ENCODE measurements at regions not wholly inside any gene's neighbourhood (a gene's known extent, or its start where the extent isn't known, plus 50 kb on each side); places are given as distances from the start of the nearest gene placed in this dataset.

DNA sequence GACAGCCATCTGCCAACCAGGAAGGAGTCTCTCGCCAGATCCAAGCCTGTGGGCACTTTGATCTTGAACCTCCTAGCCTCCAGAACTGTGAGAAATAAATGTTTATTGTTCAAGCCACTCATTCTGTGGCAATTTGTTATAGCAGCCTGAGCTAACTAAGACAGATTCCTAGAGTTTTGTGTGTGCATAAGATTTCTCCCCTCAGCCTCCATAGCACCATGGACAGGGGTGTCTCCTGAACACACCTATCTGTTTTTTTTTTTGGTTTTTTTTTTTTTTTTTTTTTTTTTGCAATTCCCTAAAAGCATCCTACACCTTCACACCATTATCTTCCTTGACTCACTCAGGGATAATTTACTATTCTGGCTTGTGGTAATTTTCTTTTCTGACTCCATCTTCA lies 768.5 kb downstream of the NR2F2 start:
- DNase-seq: no peak

DNA sequence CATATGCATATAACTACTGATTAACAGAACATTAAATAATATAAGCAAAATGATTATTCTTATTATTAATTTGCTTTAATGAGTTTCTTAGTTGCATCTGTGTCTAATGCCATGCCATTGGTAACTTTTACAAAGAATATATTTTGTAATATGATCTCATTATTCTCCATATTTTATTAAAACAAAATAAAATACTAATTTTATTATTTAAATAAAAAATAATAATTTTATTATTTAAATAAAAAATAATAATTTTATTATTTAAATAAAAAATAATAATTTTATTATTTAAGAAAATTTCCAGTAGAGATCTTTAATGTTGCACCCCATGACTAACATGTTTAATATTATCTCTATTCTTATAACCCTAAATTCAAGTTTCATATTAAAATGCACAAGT lies 771.1 kb downstream of the NR2F2 start:
- no peak for DNase-seq

DNA sequence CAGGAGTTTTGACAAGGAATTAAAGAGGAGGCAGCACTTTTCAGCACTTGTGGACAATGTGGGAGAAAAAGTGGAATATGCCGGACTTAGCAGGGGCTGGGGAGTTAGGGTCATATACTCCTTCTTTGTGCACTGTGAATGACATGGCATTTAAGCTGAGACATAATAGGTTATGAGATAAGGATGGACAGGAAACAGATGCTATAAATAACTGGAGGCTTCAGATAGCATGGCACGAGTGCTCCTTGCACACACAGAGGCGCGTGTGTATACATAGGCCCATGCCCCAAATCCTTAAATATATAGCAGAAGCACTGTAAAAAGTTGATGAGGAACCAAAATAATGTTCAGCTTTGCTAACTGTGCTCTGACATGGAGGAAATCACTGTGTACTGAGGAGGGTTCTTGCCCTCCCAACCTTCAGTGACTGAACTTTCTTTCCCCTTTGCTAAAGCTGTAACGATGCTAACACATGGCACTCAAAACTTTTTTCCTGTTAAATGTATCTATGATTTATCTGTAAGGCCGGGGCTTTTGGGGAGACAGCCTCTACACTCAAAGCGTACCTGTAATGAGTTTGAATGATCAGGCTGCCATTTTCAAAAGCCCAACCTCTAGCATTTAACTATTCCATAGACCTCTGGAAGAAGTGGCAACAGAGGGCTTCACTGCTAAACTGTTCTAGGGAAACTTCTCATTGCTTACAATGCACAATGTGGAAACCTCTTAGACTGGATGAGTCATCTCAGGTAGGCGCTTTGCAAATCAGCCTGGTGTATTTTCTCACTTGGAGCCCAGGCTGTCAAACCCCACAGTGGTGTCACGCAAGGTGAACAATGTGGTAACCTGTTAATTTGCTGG lies 784.6 kb downstream of the NR2F2 start:
- DNase-seq: no peak

DNA sequence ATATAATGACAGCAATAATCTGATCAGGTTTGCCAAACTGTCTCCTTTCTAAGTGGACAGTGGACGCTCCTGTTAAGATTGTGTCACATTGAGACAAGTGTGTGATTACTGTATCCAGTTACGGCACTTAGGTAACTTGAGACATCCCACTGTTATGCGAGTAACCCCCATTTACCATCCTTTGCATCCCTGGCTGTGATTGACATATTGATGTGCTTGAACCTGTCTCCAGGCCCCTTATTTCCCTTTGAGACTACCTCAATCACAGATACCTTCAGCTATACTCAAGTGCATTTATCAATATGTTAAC lies 785.2 kb downstream of the NR2F2 start:
- no peak for DNase-seq

DNA sequence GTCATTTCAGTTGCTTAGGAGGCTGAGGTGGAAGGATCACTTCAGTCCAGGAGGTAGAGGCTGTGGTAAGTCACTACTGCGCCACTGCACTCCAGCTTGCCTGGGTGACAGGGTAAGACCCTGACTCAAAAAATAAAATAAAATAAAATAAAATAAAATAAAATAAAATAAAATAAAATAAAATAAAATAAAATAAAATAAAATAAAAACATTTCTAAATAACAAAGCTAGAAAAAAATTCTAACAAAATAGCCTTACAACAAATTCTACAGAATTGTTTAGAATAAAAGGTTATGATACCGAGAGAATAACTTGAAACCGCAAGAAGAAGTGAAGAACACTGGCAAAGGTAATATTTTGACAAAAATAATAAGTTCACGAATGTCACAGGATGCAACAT lies 794.3 kb downstream of the NR2F2 start:
- DNase-seq: no peak

DNA sequence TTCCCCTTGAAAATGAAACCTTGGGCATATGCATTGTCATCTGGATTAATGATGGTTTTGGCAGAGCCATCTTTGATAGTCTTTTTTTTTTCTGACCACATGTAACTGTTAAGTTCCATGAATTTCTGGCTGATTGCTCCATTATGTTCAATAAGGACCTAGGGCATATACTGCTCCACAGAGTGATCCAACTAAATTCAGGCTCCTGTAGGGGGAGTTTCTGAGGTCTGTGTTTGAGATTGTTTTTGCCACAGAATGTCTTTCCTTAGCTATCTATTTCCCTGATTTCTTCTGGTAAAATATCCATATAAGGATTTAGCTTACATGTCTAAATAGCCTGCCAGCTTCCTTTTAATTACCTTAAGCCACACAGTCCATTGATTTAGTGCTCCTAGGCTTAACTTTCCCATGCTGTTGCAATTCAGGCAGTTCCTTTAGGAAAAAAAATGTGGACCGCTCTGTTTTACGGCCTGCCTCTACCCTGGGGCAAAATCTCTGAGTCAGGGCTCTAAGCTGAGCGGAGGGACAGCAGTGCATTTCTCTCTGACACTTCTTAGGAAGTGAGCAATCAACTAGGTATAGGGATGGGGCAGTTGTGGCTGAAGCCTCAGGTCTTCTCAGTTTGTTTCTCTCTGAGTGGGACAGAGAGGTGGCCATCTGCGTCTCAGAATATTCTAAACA lies 796.2 kb downstream of the NR2F2 start:
- no peak for DNase-seq

DNA sequence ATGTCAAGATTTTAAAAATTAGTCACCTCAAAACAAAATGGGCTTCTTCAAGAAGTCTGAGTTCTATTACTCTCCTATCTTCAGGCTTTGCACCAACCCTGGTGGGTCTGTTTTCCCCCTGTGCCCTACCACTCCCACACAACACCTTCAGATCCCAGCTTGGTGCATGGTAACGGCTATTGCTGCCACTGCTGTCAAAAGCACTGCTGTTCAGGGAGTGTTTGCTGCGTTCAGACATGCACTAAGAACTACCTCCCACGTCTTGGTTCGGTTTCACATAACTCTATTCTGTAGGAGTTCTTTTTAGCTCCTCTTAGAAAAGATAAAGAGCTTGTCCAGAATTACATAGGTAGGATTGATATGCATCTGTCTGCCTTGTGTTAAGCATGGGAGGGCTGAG lies 799.2 kb downstream of the NR2F2 start:
- DNase-seq: no peak

DNA sequence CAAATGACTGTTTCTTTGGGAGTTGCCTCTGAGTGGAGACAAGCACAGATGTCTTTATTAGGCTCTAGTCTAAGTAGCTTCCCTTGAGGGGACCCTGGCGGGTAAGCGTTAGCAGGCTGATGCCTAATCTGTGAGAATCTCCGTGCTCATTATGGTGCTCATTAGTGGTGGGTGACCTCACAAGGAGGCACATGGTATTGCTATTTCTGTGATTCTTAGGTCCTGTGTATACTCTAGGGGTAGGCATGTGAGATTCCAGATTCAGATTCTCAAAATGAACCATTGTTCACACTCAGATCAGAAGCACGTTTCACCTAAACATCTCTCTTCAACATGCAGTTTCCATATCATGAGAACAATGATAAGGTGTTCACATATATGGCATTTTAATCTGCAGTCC lies 809.7 kb downstream of the NR2F2 start:
- DNase-seq: no peak

DNA sequence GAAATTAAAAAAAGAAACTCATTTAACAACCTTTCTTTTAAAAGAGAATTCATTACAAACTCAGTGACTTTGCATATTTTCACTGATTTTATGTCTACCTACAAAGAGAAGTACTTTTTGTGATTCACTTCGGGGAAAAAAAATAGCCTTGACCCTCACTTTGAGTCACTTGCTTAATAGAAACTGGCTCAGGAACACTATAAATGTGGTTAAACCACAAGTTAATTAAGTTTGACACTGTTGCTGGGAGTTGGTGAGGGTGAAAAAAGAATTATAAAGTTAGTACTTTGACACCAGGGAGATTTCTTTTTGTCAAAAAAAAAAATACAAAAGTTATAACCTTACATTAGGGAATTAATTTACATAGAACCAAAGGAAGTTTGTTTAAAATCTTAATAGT lies 810.9 kb downstream of the NR2F2 start:
- no peak for DNase-seq

DNA sequence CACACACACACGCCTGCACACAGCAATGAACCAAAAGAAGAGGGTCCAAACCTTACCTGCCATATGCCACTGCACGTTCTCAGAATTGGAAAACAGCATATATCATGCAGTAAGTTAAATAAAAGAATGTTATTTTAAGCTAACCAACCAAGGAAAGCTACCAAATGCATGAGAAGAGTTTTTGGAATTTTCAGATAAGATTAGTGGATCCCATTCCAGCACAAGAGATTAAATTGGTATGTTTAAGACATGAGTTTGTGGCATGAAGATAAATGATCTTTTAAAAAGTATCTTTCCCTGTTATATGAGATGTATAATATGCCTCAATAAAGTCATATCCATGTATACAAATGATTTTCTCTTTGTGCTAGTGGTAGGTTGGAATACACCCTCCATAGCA lies 811.4 kb downstream of the NR2F2 start:
- DNase-seq: no peak

DNA sequence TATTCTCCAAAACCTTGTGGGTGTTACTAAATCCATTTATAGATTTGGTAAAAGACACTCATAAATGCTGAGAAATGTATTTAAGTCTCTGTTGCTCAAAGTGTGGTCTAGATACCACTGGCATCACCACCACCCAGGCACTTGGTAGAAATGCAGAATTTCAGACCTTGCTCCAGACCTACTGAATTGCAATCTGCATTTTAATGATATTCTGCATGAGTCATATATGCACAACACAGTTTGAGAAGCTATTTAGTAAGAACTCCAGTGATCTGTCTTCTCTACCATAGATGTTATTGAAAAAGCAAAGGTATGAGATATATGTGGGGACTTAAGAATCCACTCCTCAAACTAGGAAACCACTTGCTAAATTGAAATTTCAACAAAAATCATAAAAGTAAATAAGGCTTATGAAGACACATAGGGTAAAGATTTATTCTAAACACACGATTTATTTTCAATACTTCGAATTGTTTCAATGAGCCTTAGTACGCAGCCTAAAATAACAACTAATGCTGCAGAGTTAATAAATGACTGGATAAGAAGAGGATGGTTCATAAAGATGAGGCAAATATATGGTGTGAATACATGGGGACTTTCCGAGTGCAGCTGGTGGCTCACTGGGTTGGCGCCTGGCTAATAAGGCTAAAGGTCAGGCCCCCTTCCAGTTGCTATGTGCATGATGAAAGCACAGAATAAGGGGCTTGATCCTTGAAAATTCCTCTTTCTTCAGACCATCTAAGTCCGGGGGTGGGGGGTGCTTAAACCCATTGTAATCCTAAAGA lies 813.3 kb downstream of the NR2F2 start:
- no peak for DNase-seq

DNA sequence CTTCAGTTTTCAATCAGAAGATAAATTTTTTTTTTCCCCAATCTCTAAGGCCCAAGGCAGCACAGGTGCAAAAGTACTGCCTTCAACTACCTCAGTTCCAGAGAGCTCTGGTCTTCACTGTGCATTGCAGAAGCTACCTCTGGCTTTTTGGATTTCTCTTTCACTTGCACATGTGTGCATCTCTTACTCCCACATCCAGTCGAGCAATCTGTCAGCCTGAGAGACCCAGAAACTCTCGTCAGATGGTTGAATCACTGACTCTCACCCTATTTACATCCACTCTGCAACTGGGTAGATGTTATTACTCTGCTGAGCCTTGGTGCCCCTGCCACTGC lies 813.8 kb downstream of the NR2F2 start:
- no peak for DNase-seq

DNA sequence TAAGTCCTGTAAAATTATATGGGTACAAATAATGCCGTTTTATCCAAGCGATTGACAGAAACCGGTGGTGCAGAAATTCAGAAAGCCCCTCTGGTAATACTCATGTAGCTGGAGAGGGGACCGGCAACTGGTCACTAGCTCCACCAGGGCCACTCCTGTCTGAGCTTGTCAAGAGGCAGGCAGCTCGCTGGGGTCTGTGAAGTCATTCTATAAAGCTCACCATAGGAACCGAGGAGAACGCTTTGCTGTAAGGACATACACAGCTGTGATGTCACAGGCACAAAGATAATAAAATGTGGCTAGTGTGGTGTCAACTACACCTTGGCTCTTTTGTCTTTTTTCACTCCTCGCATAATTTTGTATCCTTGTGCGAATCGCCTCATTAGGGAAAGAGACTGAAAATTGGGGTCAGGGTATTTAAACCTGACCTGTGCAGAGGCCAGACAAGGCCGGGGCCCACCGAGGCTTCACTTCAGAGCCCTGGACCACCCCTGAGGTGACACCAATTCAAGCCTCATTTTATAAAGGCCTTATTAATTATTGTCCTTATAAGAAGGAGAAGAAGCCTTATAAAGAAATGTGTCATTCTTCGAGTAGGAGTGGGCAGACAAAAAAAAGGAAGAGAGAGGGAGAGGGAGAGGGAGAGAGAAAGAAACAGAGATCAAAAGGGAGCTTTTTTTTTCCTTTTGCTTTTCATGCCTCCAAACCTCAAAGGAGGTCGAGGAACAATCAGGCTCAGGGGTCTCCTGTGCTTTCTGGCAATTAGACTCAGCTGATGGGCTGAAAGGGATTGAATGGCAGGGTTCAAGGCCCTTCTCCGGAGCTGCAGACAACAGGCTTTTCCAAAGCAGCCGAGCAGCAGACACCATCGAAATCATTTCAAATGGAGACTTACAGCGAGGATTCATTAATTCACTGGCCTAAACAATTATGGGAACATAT lies 813.3 kb upstream of the ARRDC4 start:
- DNase-seq: no peak

DNA sequence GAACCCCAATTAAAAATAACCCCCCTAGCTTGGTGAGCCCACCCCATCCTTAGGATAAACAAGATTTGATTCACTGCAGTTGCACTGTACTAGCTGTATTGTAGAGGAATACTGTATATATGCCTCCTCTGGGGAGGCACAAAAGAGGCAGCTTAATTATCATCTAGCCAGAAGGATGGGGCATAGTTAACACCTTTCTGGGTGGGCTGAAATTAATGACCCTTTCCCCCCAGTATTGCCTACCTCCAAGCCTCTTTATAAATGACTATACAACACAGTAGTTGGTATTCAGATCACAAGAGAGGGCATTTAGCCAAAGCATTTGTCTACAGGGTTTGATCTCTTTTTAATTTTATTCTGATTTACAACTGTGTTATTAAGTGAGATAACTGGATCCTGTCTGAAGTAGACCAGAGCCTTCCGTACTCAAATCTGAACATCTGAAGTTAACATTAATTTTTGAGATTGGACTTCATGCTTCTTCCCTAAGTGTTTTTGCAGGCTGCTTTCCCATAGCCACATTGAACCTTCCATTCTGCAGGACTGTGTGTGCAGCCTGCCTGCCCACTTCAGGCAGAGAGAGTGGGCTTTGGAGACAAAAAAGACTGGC lies 807.0 kb upstream of the ARRDC4 start:
- no peak for DNase-seq

DNA sequence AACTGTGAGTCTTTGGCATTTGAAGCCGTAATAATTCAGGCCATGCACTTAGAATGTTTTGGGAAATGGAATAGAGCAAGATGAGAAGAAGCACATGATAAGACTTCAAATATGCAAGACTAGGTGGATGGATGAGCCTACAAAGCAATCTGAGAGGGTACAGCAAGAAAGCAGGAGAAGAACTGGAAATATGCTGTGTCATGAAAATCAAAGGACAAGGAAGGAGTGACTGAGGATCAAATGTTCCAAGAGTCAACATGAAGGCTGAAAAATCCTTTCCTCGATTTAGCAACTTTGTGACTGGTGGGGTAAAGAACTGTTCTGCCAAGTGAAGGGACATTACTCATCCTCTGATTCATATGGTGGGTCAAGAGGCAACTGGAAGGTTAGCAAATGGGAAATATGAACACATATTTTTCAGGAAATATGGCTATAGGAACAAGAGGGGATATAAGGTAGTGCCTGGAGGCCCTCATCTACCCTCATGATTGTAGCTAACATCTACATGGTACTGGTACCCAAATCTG lies 803.7 kb upstream of the ARRDC4 start:
- DNase-seq: no peak

DNA sequence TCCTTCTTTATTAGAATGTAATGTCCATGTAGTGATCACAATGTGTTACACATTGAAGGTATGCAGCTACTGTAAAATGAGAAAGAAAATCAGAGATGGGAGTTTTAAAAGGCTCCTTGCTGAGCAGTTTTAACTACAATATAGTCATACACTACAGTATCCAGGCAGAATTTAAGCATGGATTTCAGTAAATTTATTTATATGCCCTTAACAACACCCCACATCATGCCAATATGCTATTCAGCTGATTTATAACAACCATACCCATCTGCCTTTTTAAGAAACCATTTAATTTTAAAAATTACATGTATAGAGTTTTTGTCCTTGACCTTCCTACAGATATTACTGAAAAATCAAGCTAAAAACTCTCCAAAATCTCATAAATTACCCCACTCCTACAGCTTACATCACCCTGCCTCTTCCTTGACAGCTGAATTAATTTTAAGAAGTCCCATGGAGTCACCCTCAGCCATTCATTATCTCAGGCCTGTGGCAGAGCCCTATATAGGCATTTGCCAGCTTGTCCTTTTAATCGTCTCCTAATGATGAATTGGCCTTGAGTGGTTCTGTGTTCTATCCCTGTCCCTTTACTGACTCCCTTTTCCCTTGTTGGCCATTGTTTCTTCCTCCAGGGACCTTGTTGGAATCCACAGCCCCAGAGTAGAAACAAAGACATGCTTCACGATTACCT lies 797.6 kb upstream of the ARRDC4 start:
- DNase-seq: no peak

DNA sequence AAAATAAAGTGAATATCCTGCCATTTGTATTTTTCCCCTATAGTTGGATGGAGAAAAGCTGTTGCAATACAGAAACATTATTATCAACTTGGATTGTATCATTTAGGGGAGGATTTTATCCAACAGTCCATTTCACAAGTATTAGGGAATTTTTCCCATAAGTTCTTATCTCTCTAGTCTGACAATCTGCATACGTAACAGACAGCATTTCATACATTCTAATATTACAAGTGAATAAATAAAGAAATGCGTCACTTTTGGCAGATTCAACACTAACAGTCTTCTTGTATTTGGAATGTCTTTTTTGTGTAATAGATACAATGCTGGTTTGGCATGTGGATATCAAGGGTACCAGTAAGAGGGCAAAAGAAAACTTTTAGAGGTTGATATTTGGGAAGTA lies 795.3 kb upstream of the ARRDC4 start:
- DNase-seq: no peak

DNA sequence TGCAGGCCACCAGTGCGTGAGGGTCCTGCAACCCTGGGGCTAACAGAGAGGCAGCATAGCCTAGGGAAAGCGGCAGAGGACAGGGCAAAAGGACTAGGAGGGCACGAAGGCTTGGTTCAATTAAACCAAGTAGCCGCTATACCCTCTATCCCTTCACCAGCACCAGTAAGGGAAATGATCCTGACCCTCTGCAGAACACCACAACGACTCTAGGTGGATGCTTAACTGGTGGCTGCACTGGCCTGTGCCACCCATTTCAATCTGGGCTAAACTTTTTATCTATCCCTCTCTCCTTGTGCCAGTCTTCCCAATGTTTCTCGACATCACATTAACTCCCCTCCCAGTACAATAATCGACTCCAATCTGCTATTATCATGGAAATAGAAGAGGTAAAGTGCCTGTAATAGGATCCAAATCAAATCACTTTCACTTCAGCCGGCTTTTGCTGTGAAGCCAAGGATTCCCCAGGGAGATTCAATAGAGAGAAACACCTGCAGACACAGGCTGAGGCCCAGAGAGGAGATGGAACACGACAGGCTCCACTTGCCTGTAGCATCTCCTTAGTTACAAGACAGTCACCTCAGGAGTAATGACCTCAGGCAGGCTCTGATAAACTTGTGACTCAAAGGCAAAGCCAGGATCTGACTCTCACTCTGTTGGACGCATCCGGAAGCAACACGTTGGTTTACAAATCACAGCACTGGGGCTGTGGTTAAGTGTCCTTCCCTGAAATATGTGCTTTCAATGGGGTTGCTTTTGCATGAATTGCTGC lies 791.6 kb upstream of the ARRDC4 start:
- DNase-seq: no peak

DNA sequence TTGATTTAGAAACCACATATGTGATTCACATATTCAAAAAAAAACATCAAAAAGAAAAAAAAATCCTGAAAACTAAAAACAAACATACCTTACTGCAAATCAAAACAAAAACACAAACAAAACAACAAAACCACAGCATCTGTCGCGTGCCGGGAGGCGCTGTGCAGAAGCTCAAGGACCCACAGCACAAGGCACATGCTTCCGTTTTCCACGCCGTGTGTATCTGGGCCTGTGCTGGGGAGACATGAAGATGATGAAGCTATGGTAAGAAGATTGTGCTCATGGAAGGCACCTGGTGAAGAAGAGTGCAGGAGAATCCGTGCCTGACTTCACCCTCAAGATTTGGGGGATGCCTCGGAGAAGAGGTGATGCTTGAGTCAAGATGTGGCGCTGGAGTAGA lies 788.9 kb upstream of the ARRDC4 start:
- no peak for DNase-seq

DNA sequence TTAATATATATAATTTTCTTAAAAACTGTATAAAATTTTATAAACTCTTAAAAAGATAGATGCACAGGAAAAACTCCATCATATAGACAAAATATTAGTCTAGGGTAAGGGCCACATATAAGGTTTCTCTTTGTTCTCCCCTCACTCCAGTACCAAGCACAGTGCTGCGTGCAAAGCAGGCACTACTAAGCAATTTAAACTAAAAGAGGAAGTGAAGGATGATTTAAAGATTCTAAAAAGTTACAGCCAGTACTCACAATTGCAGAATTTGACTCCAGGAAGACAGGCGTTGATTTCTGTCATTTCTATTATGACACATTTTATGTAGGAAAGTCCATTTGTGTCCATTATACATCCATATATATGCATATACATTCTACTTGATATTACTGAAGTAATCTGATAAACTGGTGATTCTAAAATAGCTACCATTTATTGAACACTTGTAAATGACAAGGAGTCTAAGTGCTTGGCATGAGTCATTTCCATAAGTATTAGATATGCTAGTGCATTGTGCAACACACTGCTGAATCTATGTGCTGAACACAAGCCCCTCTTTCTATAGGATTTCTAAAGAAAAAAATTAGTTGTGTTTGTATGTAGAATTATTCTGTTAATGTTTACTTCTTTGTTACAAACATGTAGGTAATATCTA lies 785.5 kb upstream of the ARRDC4 start:
- DNase-seq: no peak

All from skin of body (tissue), 1 donor.